ENCODE measurements at regions not wholly inside any gene's neighbourhood (a gene's known extent, or its start where the extent isn't known, plus 50 kb on each side); places are given as distances from the start of the nearest gene placed in this dataset. TPM values are rescaled to one million over a fixed set of nuclear protein-coding genes. Genes with fewer than 3 reads are reported as not detected.

Small RNAs in the stretch of these regions (small RNA-seq; reads per million reads assigned to genes)
- gene RN7SL683P (ENCODE audit: insufficient read length, low read depth, low replicate concordance) (not detected), gene SNORD56B (ENCODE audit: insufficient read length, low read depth, low replicate concordance) (not detected)

Measured in BJ (cell line).